ENCODE measurements at regions not wholly inside any gene's neighbourhood (a gene's known extent, or its start where the extent isn't known, plus 50 kb on each side); places are given as distances from the start of the nearest gene placed in this dataset.

GRCh38 chr7:130931423-130931822 lies 197.4 kb upstream of the KLF14 start:
- DNase-seq (ENCODE audit: low read depth) = no peak

- no peak for DNase-seq (ENCODE audit: low read depth)
Observed at GRCh38 chr7:130932088-130932487, 198.1 kb upstream of the KLF14 start.

- DNase-seq (ENCODE audit: low read depth) = no peak
Observed at GRCh38 chr7:130932667-130933432, 198.8 kb upstream of the KLF14 start.

GRCh38 chr7:130933919-130934318 lies 199.9 kb upstream of the KLF14 start:
- DNase-seq (ENCODE audit: low read depth) = no peak

GRCh38 chr7:130935564-130936157 lies 201.7 kb upstream of the KLF14 start:
- no peak for DNase-seq (ENCODE audit: low read depth)

- no peak for DNase-seq (ENCODE audit: low read depth)
Observed at GRCh38 chr7:130936202-130936931, 202.4 kb upstream of the KLF14 start.

GRCh38 chr7:130937016-130937415 lies 203.0 kb upstream of the KLF14 start:
- no peak for DNase-seq (ENCODE audit: low read depth)

- DNase-seq (ENCODE audit: low read depth) = no peak
Observed at GRCh38 chr7:130937830-130938229, 203.8 kb upstream of the KLF14 start.

GRCh38 chr7:130938661-130939060 lies 204.7 kb upstream of the KLF14 start:
- DNase-seq (ENCODE audit: low read depth) = no peak

- no peak for DNase-seq (ENCODE audit: low read depth)
Observed at GRCh38 chr7:130939321-130940095, 205.5 kb upstream of the KLF14 start.

- no peak for DNase-seq (ENCODE audit: low read depth)
Observed at GRCh38 chr7:130940326-130940725, 206.3 kb upstream of the KLF14 start.

- DNase-seq (ENCODE audit: low read depth) = no peak
Observed at GRCh38 chr7:130940907-130941306, 206.9 kb upstream of the KLF14 start.

GRCh38 chr7:130941322-130942210 lies 207.6 kb upstream of the KLF14 start:
- no peak for DNase-seq (ENCODE audit: low read depth)

- no peak for DNase-seq (ENCODE audit: low read depth)
Observed at GRCh38 chr7:130942211-130942964, 208.4 kb upstream of the KLF14 start.

- DNase-seq (ENCODE audit: low read depth) = no peak
Observed at GRCh38 chr7:130943336-130943901, 209.4 kb upstream of the KLF14 start.

GRCh38 chr7:130943981-130944380 lies 210.0 kb upstream of the KLF14 start:
- DNase-seq (ENCODE audit: low read depth) = no peak

- no peak for DNase-seq (ENCODE audit: low read depth)
Observed at GRCh38 chr7:130944997-130945396, 211.0 kb upstream of the KLF14 start.

- DNase-seq (ENCODE audit: low read depth) = no peak
Observed at GRCh38 chr7:130945411-130945811, 211.4 kb upstream of the KLF14 start.

- no peak for DNase-seq (ENCODE audit: low read depth)
Observed at GRCh38 chr7:130946114-130946513, 212.1 kb upstream of the KLF14 start.

Measured in stimulated activated CD8-positive, alpha-beta memory T cell treated with anti-CD3 and anti-CD28 coated beads, Interleukin-12 subunit alpha, Interleukin-12 subunit beta, amount 100 ng/mL, for 4 hours (primary cell).